Retina (tissue), 1 donor: ENCODE measurements at regions not wholly inside any gene's neighbourhood (a gene's known extent, or its start where the extent isn't known, plus 50 kb on each side); places are given as distances from the start of the nearest gene placed in this dataset.
A peak's percentile ranks its signal among the peaks of the same experiment; 100 is the strongest.

Experiments used
- DNase-seq: peaks from one replicate; pipeline ENCODE4 v3.0.0-alpha.2; 2016

- DNase-seq, result no peak
These were observed 179.6 kb downstream of the CSNK2A3 start for GRCh38 chr11:11173316-11174025.

GRCh38 chr11:11171854-11172253, 181.2 kb downstream of the CSNK2A3 start:
- no peak for DNase-seq

- DNase-seq, result no peak
These were observed 181.8 kb downstream of the CSNK2A3 start for GRCh38 chr11:11171285-11171684.

- DNase-seq, result no peak
These were observed 182.5 kb downstream of the CSNK2A3 start for GRCh38 chr11:11170352-11171084.

GRCh38 chr11:11169715-11170351, 183.2 kb downstream of the CSNK2A3 start:
- DNase-seq, result no peak

GRCh38 chr11:11167806-11168205, 185.2 kb downstream of the CSNK2A3 start:
- DNase-seq, result no peak

- DNase-seq, result no peak
These were observed 188.7 kb downstream of the CSNK2A3 start for GRCh38 chr11:11164334-11164690.

GRCh38 chr11:11163669-11164333, 189.2 kb downstream of the CSNK2A3 start:
- no peak for DNase-seq

- no peak for DNase-seq
These were observed 189.8 kb downstream of the CSNK2A3 start for GRCh38 chr11:11163236-11163635.

- DNase-seq, result no peak
These were observed 195.9 kb downstream of the CSNK2A3 start for GRCh38 chr11:11157185-11157584.

GRCh38 chr11:11155962-11156815, 196.9 kb downstream of the CSNK2A3 start:
- DNase-seq, result peak; percentile 27

GRCh38 chr11:11152877-11153276, 200.2 kb downstream of the CSNK2A3 start:
- DNase-seq, result no peak

GRCh38 chr11:11149671-11150459, 203.2 kb downstream of the CSNK2A3 start:
- DNase-seq, result no peak

- DNase-seq, result no peak
These were observed 204.5 kb downstream of the CSNK2A3 start for GRCh38 chr11:11148596-11148995.

GRCh38 chr11:11148104-11148509, 204.9 kb downstream of the CSNK2A3 start:
- DNase-seq, result no peak

- DNase-seq, result no peak
These were observed 206.2 kb downstream of the CSNK2A3 start for GRCh38 chr11:11146830-11147229.

- DNase-seq, result no peak
These were observed 209.2 kb downstream of the CSNK2A3 start for GRCh38 chr11:11143849-11144248.

GRCh38 chr11:11142430-11142829, 210.6 kb downstream of the CSNK2A3 start:
- no peak for DNase-seq

- no peak for DNase-seq
These were observed 212.0 kb downstream of the CSNK2A3 start for GRCh38 chr11:11141065-11141464.

GRCh38 chr11:11140510-11140909, 212.5 kb downstream of the CSNK2A3 start:
- DNase-seq, result no peak

GRCh38 chr11:11137339-11137738, 215.7 kb downstream of the CSNK2A3 start:
- no peak for DNase-seq
